IMR-90 (cell line): ENCODE measurements at regions not wholly inside any gene's neighbourhood (a gene's known extent, or its start where the extent isn't known, plus 50 kb on each side); places are given as distances from the start of the nearest gene placed in this dataset.

Source experiments
- ATAC-seq: fragments of 200-7000 bp; cut with Tn5 transposase; 2 replicates; pipeline ENCODE4 v1.9.1; 2020; ENCODE audit warnings: low read depth, mild to moderate bottlenecking, moderate library complexity
- BruUV-seq: library from RNA; stranded (reverse); fragments of 400-500 nt; replicated peaks from 2 replicates; lab custom pipeline; 2021; lab: Mats Ljungman, UMichigan
- CTCF ChIA-PET: fragments of 300-600 bp; formaldehyde crosslinking; extraction: SDS; loops from one replicate; lab custom pipeline; 2021; ENCODE audit warnings: antibody characterized with exemption; lab: Yijun Ruan, JAX
- POLR2A ChIA-PET: fragments of 300-600 bp; sonication (Branson Sonifier 250); formaldehyde crosslinking; loops from one replicate; lab custom pipeline; 2022; ENCODE audit warnings: antibody characterized with exemption; ENCODE audit not compliant: unreplicated experiment; lab: Charles Lee
- DNase-seq: peaks from one replicate; pipeline ENCODE4 v3.0.0; 2013
- H2AFZ ChIP-seq: replicated peaks from 2 replicates; pipeline ENCODE3; 2013; ENCODE audit warnings: low read length, mild to moderate bottlenecking; ENCODE audit not compliant: poor library complexity
- H2AK5ac ChIP-seq: 2 replicates; pipeline ENCODE4 v1.6.1; 2013; ENCODE audit warnings: low read depth, low read length, inconsistent platforms
- H2AK9ac ChIP-seq: replicated peaks from 2 replicates; pipeline ENCODE3; 2013; ENCODE audit warnings: mild to moderate bottlenecking, low read depth, low read length, moderate library complexity; ENCODE audit not compliant: poor library complexity
- H2BK120ac ChIP-seq: 2 replicates; pipeline ENCODE4 v1.6.1; 2013; ENCODE audit warnings: low read depth, low read length, inconsistent platforms
- H2BK15ac ChIP-seq: 3 replicates; pipeline ENCODE4 v1.6.1; 2013; ENCODE audit warnings: low read depth, low read length, inconsistent platforms
- H2BK20ac ChIP-seq: 2 replicates; pipeline ENCODE4 v1.6.1; 2013; ENCODE audit warnings: low read depth, mild to moderate bottlenecking, inconsistent platforms, low read length, moderate library complexity
- H2BK5ac ChIP-seq: 2 replicates; pipeline ENCODE4 v1.6.1; 2013; ENCODE audit warnings: mild to moderate bottlenecking, low read depth, low read length, inconsistent platforms; ENCODE audit not compliant: poor library complexity, severe bottlenecking
- H3K14ac ChIP-seq: replicated peaks from 2 replicates; pipeline ENCODE4 v1.6.1; 2013; ENCODE audit warnings: low read depth, low read length, inconsistent platforms
- H3K18ac ChIP-seq: 2 replicates; pipeline ENCODE4 v1.6.1; 2013; ENCODE audit warnings: low read depth, low read length, control low read depth
- H3K23ac ChIP-seq: 2 replicates; pipeline ENCODE4 v1.6.1; 2013; ENCODE audit warnings: low read depth, low read length, inconsistent platforms
- H3K27ac ChIP-seq: 2 replicates; pipeline ENCODE4 v1.5.1; 2013; ENCODE audit warnings: mild to moderate bottlenecking, control low read depth, low read length; ENCODE audit not compliant: insufficient read depth
- H3K27me3 ChIP-seq: 2 replicates; pipeline ENCODE4 v1.6.1; 2013; ENCODE audit warnings: low read length; ENCODE audit not compliant: control insufficient read depth, insufficient read depth
- H3K36me3 ChIP-seq: 2 replicates; pipeline ENCODE4 v1.6.1; 2013; ENCODE audit warnings: low read length, mixed read lengths; ENCODE audit not compliant: control insufficient read depth, insufficient read depth
- H3K4ac ChIP-seq: 2 replicates; pipeline ENCODE4 v1.6.1; 2013; ENCODE audit warnings: low read depth, low read length, inconsistent platforms
- H3K4me1 ChIP-seq: 2 replicates; pipeline ENCODE4 v1.6.1; 2013; ENCODE audit warnings: low read length, mixed read lengths; ENCODE audit not compliant: control insufficient read depth, insufficient read depth
- H3K4me2 ChIP-seq: 2 replicates; pipeline ENCODE4 v1.6.1; 2013; ENCODE audit warnings: low read depth, mild to moderate bottlenecking, control low read depth, low read length, moderate library complexity
- H3K4me3 ChIP-seq: 2 replicates; pipeline ENCODE4 v1.5.1; 2013; ENCODE audit warnings: low read depth, mild to moderate bottlenecking, control low read depth, low read length, moderate library complexity; ENCODE audit not compliant: insufficient read depth
- H3K56ac ChIP-seq: 2 replicates; pipeline ENCODE4 v1.6.1; 2013; ENCODE audit warnings: low read length, inconsistent platforms; ENCODE audit not compliant: insufficient read depth; ENCODE audit errors: extremely low read depth
- H3K79me1 ChIP-seq, 2 experiments: 2 replicates each; pipeline ENCODE4 v1.6.1; 2013; ENCODE audit warnings: low read length in 2 of 2, inconsistent platforms in 1 of 2, low read depth in 1 of 2
- H3K9ac ChIP-seq: 2 replicates; pipeline ENCODE4 v1.6.1; 2013; ENCODE audit warnings: low read depth, low read length, control low read depth
- H3K9me1 ChIP-seq: 2 replicates; pipeline ENCODE4 v1.6.1; 2013; ENCODE audit warnings: low read length, inconsistent platforms; ENCODE audit not compliant: insufficient read depth
- H3K9me3 ChIP-seq: 2 replicates; pipeline ENCODE4 v1.6.1; 2013; ENCODE audit warnings: low read length; ENCODE audit not compliant: control insufficient read depth, insufficient read depth
- H4K20me1 ChIP-seq: 2 replicates; pipeline ENCODE4 v1.6.1; 2013; ENCODE audit warnings: low read length, inconsistent platforms; ENCODE audit not compliant: insufficient read depth
- H4K5ac ChIP-seq: 2 replicates; pipeline ENCODE4 v1.6.1; 2013; ENCODE audit warnings: mild to moderate bottlenecking, low read depth, low read length, control low read depth
- H4K8ac ChIP-seq, 2 experiments: 2 replicates each; pipeline ENCODE4 v1.6.1; 2013; ENCODE audit warnings: low read depth in 2 of 2, low read length in 2 of 2, control low read depth in 1 of 2, inconsistent platforms in 1 of 2
- H4K91ac ChIP-seq: 2 replicates; pipeline ENCODE4 v1.6.1; 2013; ENCODE audit warnings: low read depth, low read length, inconsistent platforms; ENCODE audit not compliant: insufficient read depth
- BHLHE40 ChIP-seq: fragments of 150-350 bp; IDR thresholded peaks from 2 replicates; pipeline ENCODE4 v1.6.1; 2016; ENCODE audit warnings: mild to moderate bottlenecking, low read depth, low read length
- CHD1 ChIP-seq: IDR thresholded peaks from 2 replicates; pipeline ENCODE4 v1.6.1; 2012; ENCODE audit warnings: low read depth, low read length, improper control_type of control experiment
- MAFK ChIP-seq: IDR thresholded peaks from 2 replicates; pipeline ENCODE4 v1.6.1; 2012; ENCODE audit warnings: low read depth, low read length, improper control_type of control experiment
- RCOR1 ChIP-seq: IDR thresholded peaks from 2 replicates; pipeline ENCODE4 v1.6.1; 2012; ENCODE audit warnings: mild to moderate bottlenecking, low read length, improper control_type of control experiment; ENCODE audit not compliant: insufficient replicate concordance
- dilution Hi-C: fragments of 300-500 bp; cut with HindIII; formaldehyde crosslinking; loops from one replicate; pipeline ENCODE4 v1.14.3; 2018; ENCODE audit warnings: low sequenced_read_pairs; ENCODE audit not compliant: unreplicated experiment
- in situ Hi-C: fragments of 300-500 bp; cut with MboI; formaldehyde crosslinking; loops from 3 replicates; pipeline ENCODE4 v1.14.3; 2019; ENCODE audit warnings: low sequenced_read_pairs, inconsistent platforms, mixed read lengths
- intact Hi-C: fragments of 100-400 bp; cut with micrococcal nuclease; formaldehyde crosslinking; loops from 2 replicates; pipeline ENCODE4 v1.10.0; 2022

DNA sequence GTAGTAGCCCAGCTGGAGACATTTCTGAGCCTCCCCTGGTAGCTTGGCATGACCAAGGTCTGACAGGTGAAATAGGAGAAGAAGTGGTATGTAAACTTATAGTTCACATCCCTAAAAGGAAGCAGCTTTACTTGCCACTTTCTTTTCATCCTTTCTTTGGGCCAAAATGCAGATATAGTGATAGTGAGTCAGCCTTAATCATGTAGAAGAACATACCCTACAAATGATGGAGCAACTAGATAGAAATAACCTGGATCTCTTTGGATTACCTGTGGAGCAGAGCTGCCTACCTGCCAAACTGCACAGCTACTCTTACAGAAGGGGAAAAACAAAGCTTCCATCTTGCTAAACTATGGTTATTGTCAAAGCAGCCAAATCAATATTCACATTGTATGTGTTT is 106.7 kb upstream of the LCORL start:
- Histone ChIP-seq H4K5ac (no peak overlapping the region), H3K18ac (no peak overlapping the region), H2AFZ (no peak overlapping the region), H4K8ac (no peak overlapping the region), H2BK120ac (no peak overlapping the region), H3K9me1 (no peaks in the 10 kb centered on the region), H3K9ac (no peak overlapping the region), H4K91ac (no peak overlapping the region), H3K4me2 (no peak overlapping the region), H3K14ac (no peak overlapping the region), H3K36me3 (no peaks in the 10 kb centered on the region), H3K27ac (no peak overlapping the region), H4K20me1 (no peaks in the 10 kb centered on the region), H3K4me3 (no peak overlapping the region), H2BK20ac (no peak overlapping the region), H3K79me1 (no peaks in the 10 kb centered on the region), H2AK5ac (no peak overlapping the region), H3K9me3 (no peaks in the 10 kb centered on the region), H3K23ac (no peak overlapping the region), H2BK5ac (no peak overlapping the region), H3K27me3 (no peaks in the 10 kb centered on the region), H3K4ac (no peak overlapping the region), H3K56ac (no peak overlapping the region), H2BK15ac (no peak overlapping the region), H3K4me1 (no peaks in the 10 kb centered on the region), H2AK9ac (no peak overlapping the region)
- in situ Hi-C loops, result no loop called here
- ChIA-PET CTCF (no interaction called here), POLR2A (no interaction called here)
- intact Hi-C loops, result no loop called here
- no TSS peak for BruUV-seq
- no peak for TF ChIP-seq CHD1
- no peak for TF ChIP-seq RCOR1
- TF ChIP-seq BHLHE40, result no peak
- TF ChIP-seq MAFK, result no peak
- DNase-seq (no peak), ATAC-seq (no peak)
- dilution Hi-C loops, result no loop called here
